Psoas muscle (tissue), 7 donors: ENCODE measurements at regions not wholly inside any gene's neighbourhood (a gene's known extent, or its start where the extent isn't known, plus 50 kb on each side); places are given as distances from the start of the nearest gene placed in this dataset.

Source experiments
- ATAC-seq, 4 donors: fragments of 200-7000 bp; cut with Tn5 transposase; one replicate each; pipeline ENCODE4 v1.9.1; 2020; ENCODE audit warnings: moderate library complexity in 3 of 4, mild to moderate bottlenecking in 2 of 4
- DNase-seq, 2 donors: peaks; one replicate each; pipeline ENCODE4 v3.0.0-alpha.2; 2020
- H3K27ac ChIP-seq: fragments of 200-600 bp; one replicate; pipeline ENCODE4 v1.8.0; 2022
- H3K27me3 ChIP-seq, 3 donors: fragments of 200-600 bp in 1 of 3; one replicate each; pipeline versions ENCODE4 v1.6.1 to v1.8.0; 2013 to 2022; ENCODE audit warnings: low read length in 2 of 3, mild to moderate bottlenecking in 2 of 3, moderate library complexity in 1 of 3; ENCODE audit not compliant: insufficient read depth in 3 of 3
- H3K36me3 ChIP-seq, 2 donors: fragments of 200-600 bp in 1 of 2; one replicate each; pipeline versions ENCODE4 v1.6.1 to v1.8.0; 2013 to 2022; ENCODE audit warnings: low read depth in 1 of 2, mild to moderate bottlenecking in 1 of 2, moderate library complexity in 1 of 2; ENCODE audit not compliant: insufficient read depth in 1 of 2
- H3K4me1 ChIP-seq: fragments of 200-600 bp; one replicate; pipeline ENCODE4 v1.8.0; 2022
- H3K4me3 ChIP-seq: fragments of 200-600 bp; one replicate; pipeline ENCODE4 v1.8.0; 2022; ENCODE audit warnings: mild to moderate bottlenecking
- H3K9me3 ChIP-seq: fragments of 200-600 bp; one replicate; pipeline ENCODE4 v1.8.0; 2022
- CTCF ChIP-seq: fragments of 200-600 bp; IDR thresholded peaks from one replicate; pipeline ENCODE4 v1.8.0; 2022; ENCODE audit warnings: antibody characterized with exemption
- WGBS, 3 donors: extraction: QIAGEN DNeasy Blood & Tissue Kit; methylation state at CpG; one replicate each; pipeline versions ENCODE4 v1.1.6 to v1.1.7; 2013; 5-methylcytosine and 5-hydroxymethylcytosine counted together
- intact Hi-C, 2 donors: fragments of 100-400 bp; cut with DNase I; formaldehyde crosslinking; loops; one replicate each; pipeline versions ENCODE4 v1.11.0 to v1.14.2; 2022
- donor health status: healthy with polysubstance abuse.
- donor health status: DM: no; HTN: no; CAD: no; lungs with moderate emphysema.
- donor health status: Bipolar disorder and iron deficiency.
- donor health status: healthy.
- donor health status: DM: yes; HTN: yes; CAD: no.
- donor health status: DM: no; HTN: no; CAD: no.
- donor health status: DM: yes; HTN: yes; CAD: no.

GRCh38 chr3:110656394-110657025, 415.1 kb upstream of the NECTIN3 start:
- no peak for DNase-seq
- TF ChIP-seq CTCF = no peak
- Histone ChIP-seq H3K9me3 (no peaks in the 10 kb centered on the region), H3K4me3 (no peak overlapping the region), H3K4me1 (no peaks in the 10 kb centered on the region), H3K36me3 (no peaks in the 10 kb centered on the region), H3K27me3 (no peaks in the 10 kb centered on the region), H3K27ac (no peak overlapping the region)
- intact Hi-C loops = no loop called here
- WGBS, 3 donors = 32 to 35% (median 34%) methylated on average over 3 of the region's 3 CpGs
- ATAC-seq = no peak

- no peaks in the 10 kb centered on the region for H3K9me3 ChIP-seq
- no peaks in the 10 kb centered on the region for H3K27me3 ChIP-seq
- intact Hi-C loops = no loop called here
- no peak for TF ChIP-seq CTCF
- no peak overlapping the region for H3K4me3 ChIP-seq
- H3K27ac ChIP-seq = no peak overlapping the region
- H3K4me1 ChIP-seq = no peaks in the 10 kb centered on the region
- no peak for DNase-seq
- H3K36me3 ChIP-seq = no peaks in the 10 kb centered on the region
- 44 to 53% (median 48%) methylated on average over 2 of the region's 2 CpGs for WGBS, 3 donors
- no peak for ATAC-seq
These were observed 407.5 kb upstream of the NECTIN3 start for GRCh38 chr3:110664148-110664547.

- Histone ChIP-seq H3K27ac (no peak overlapping the region), H3K36me3 (no peaks in the 10 kb centered on the region), H3K9me3 (no peaks in the 10 kb centered on the region), H3K4me3 (no peak overlapping the region), H3K27me3 (no peaks in the 10 kb centered on the region), H3K4me1 (no peaks in the 10 kb centered on the region)
- ATAC-seq = no peak
- TF ChIP-seq CTCF = no peak
- WGBS, 3 donors = 71 to 81% (median 81%) methylated on average over 2 of the region's 2 CpGs
- intact Hi-C loops = no loop called here
- no peak for DNase-seq
These were observed 405.1 kb upstream of the NECTIN3 start for GRCh38 chr3:110666495-110666894.

- no peak overlapping the region for H3K4me3 ChIP-seq
- DNase-seq (no peak), ATAC-seq (no peak)
- no peaks in the 10 kb centered on the region for H3K4me1 ChIP-seq
- H3K27me3 ChIP-seq = no peaks in the 10 kb centered on the region
- H3K9me3 ChIP-seq = no peaks in the 10 kb centered on the region
- H3K27ac ChIP-seq = no peak overlapping the region
- H3K36me3 ChIP-seq = no peaks in the 10 kb centered on the region
- intact Hi-C loops = no loop called here
- no peak for TF ChIP-seq CTCF
- WGBS, 3 donors = 69 to 86% (median 77%) methylated on average over 2 of the region's 2 CpGs
These were observed 404.4 kb upstream of the NECTIN3 start for GRCh38 chr3:110667216-110667615.

- no peak for TF ChIP-seq CTCF
- ATAC-seq (no peak), DNase-seq (no peak)
- Histone ChIP-seq H3K4me3 (no peak overlapping the region), H3K27ac (no peak overlapping the region), H3K4me1 (no peaks in the 10 kb centered on the region), H3K36me3 (no peaks in the 10 kb centered on the region), H3K27me3 (no peaks in the 10 kb centered on the region), H3K9me3 (no peaks in the 10 kb centered on the region)
- intact Hi-C loops = no loop called here
These were observed 401.2 kb upstream of the NECTIN3 start for GRCh38 chr3:110670407-110670806.
